ENCODE measurements at regions not wholly inside any gene's neighbourhood (a gene's known extent, or its start where the extent isn't known, plus 50 kb on each side); places are given as distances from the start of the nearest gene placed in this dataset.
A peak's percentile ranks its signal among the peaks of the same experiment; 100 is the strongest.

DNA sequence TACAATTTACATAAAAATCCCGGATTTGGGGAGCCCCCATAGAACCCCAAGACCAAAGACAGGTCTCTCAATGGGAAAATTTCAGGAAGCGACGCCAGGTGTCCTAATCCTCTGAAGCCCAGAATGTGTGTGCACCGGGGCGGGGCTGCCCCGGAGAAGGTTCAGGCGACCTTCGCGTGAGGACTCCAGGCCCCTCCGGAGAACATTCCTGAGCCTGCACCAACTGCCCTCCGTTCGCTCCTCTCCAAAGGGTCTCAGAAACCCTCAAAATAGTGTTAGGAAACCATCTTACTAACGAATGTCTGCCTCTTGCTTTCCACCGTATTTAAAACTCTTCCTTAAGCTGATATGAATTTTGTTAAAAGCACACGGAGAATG, 78.5 kb upstream of the INSIG1 start:
- no peak overlapping the region for H3K4me3 ChIP-seq (ENCODE audit: low read length)
- DNase-seq, result no peak
- no peak overlapping the region for H3K27ac ChIP-seq (ENCODE audit: low read length)
- intact Hi-C loops (cut with DNase I), result no loop called here
- H3K27me3 ChIP-seq (ENCODE audit: control insufficient read depth, insufficient read depth), result no peaks in the 10 kb centered on the region
- no peak for ATAC-seq
- no peaks in the 10 kb centered on the region for H3K9me3 ChIP-seq (ENCODE audit: control insufficient read depth, low read length)
- H3K4me1 ChIP-seq (ENCODE audit: control insufficient read depth, insufficient read depth, low read length), result no peaks in the 10 kb centered on the region
- WGBS, result 86% methylated on average over 15 of the region's 15 CpGs

- H3K4me3 ChIP-seq (ENCODE audit: low read length), result no peak overlapping the region
- no peak for DNase-seq
- no peaks in the 10 kb centered on the region for H3K9me3 ChIP-seq (ENCODE audit: control insufficient read depth, low read length)
- WGBS, result 87% methylated on average over 18 of the region's 18 CpGs
- H3K27ac ChIP-seq (ENCODE audit: low read length), result no peak overlapping the region
- H3K27me3 ChIP-seq (ENCODE audit: control insufficient read depth, insufficient read depth), result no peaks in the 10 kb centered on the region
- H3K4me1 ChIP-seq (ENCODE audit: control insufficient read depth, insufficient read depth, low read length), result no peaks in the 10 kb centered on the region
- intact Hi-C loops (cut with DNase I), result no loop called here
- peak; percentile 21 to 38 for ATAC-seq
These were observed 77.5 kb upstream of the INSIG1 start for GRCh38 chr7:155219947-155220769.

DNA sequence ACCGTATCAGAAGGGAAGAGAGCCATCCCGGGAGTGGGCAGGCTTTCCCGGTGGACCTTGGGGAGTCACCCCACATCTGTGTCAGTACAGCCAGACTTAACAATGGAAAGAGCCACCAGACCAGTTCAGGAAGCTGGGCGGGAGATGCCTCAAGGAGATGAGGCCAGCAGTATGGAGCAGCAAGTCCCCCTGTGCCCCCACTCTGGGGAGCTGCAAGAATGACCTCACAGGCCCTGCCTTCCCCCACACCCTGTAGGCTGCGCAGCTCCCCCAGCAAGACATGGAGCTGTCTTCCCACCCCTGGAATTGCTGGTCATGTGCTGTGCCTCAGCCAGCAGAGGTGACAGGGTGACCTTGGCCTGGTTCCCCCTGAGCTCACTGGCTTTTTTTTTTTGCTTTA, 76.8 kb upstream of the INSIG1 start:
- WGBS, result 67% methylated on average over 5 of the region's 5 CpGs
- Histone ChIP-seq H3K27me3 (ENCODE audit: control insufficient read depth, insufficient read depth) (no peaks in the 10 kb centered on the region), H3K9me3 (ENCODE audit: control insufficient read depth, low read length) (no peaks in the 10 kb centered on the region), H3K4me3 (ENCODE audit: low read length) (no peak overlapping the region), H3K27ac (ENCODE audit: low read length) (no peak overlapping the region), H3K4me1 (ENCODE audit: control insufficient read depth, insufficient read depth, low read length) (no peaks in the 10 kb centered on the region)
- no peak for DNase-seq
- intact Hi-C loops (cut with DNase I), result no loop called here
- ATAC-seq, result no peak

DNA sequence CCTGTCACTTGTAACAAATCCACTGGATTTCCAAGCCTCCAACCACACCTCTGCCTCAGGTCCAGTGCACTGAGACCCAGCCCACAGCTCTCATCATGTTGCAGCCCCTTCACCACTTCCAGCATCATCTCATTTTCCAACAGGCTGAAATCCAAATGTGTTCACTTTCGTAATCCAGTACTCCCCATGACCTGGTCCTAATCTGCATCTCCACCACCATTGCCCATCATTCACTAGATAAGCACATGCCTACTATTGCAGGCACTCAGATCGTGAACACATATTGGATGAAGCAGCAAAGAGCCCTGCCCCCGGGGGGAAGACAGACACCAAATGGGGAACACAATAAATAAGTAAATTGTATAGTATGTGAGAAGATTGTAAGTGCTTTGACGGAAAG, 76.1 kb upstream of the INSIG1 start:
- 77% methylated on average over 4 of the region's 4 CpGs for WGBS
- Histone ChIP-seq H3K27ac (ENCODE audit: low read length) (no peak overlapping the region), H3K4me3 (ENCODE audit: low read length) (no peak overlapping the region), H3K4me1 (ENCODE audit: control insufficient read depth, insufficient read depth, low read length) (no peaks in the 10 kb centered on the region), H3K27me3 (ENCODE audit: control insufficient read depth, insufficient read depth) (no peaks in the 10 kb centered on the region), H3K9me3 (ENCODE audit: control insufficient read depth, low read length) (no peaks in the 10 kb centered on the region)
- intact Hi-C loops (cut with DNase I), result no loop called here
- no peak for DNase-seq
- ATAC-seq, result no peak

DNA sequence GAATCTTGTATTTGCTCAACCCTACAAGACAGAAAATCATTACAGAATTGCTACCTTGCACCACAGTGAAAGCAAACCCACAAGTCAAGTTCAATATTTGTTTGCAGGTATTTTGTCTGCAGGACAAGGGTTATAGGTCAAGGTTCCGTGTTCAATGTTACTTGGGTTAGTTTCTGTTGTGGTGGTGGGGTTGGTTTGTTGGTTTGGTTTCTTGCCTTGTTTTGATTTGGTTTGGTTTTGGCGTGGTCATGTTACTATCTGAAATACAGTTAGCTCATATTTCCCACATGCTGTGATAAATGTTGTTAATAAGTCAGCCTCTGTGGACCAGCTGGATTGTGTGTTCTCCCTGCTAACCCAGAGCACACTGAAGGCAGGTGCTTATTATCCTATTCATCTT, 75.6 kb upstream of the INSIG1 start:
- no peak for DNase-seq
- H3K9me3 ChIP-seq (ENCODE audit: control insufficient read depth, low read length), result no peaks in the 10 kb centered on the region
- no peaks in the 10 kb centered on the region for H3K4me1 ChIP-seq (ENCODE audit: control insufficient read depth, insufficient read depth, low read length)
- WGBS, result 81% methylated on average over 2 of the region's 2 CpGs
- H3K27ac ChIP-seq (ENCODE audit: low read length), result no peak overlapping the region
- H3K4me3 ChIP-seq (ENCODE audit: low read length), result no peak overlapping the region
- intact Hi-C loops (cut with DNase I), result no loop called here
- no peak for ATAC-seq
- no peaks in the 10 kb centered on the region for H3K27me3 ChIP-seq (ENCODE audit: control insufficient read depth, insufficient read depth)

GRCh38 chr7:155222573-155222972, 75.1 kb upstream of the INSIG1 start:
- H3K27ac ChIP-seq (ENCODE audit: low read length), result no peak overlapping the region
- no peaks in the 10 kb centered on the region for H3K4me1 ChIP-seq (ENCODE audit: control insufficient read depth, insufficient read depth, low read length)
- no peak for ATAC-seq
- H3K9me3 ChIP-seq (ENCODE audit: control insufficient read depth, low read length), result no peaks in the 10 kb centered on the region
- no peak for DNase-seq
- H3K27me3 ChIP-seq (ENCODE audit: control insufficient read depth, insufficient read depth), result no peaks in the 10 kb centered on the region
- WGBS, result 86% methylated on average over 5 of the region's 5 CpGs
- intact Hi-C loops (cut with DNase I), result no loop called here
- H3K4me3 ChIP-seq (ENCODE audit: low read length), result no peak overlapping the region

GRCh38 chr7:155223021-155223420, 74.7 kb upstream of the INSIG1 start:
- intact Hi-C loops (cut with DNase I), result no loop called here
- 91% methylated on average over 12 of the region's 12 CpGs for WGBS
- DNase-seq (peak in 1 of 3 donors; percentile 26), ATAC-seq (no peak)
- H3K27me3 ChIP-seq (ENCODE audit: control insufficient read depth, insufficient read depth), result no peaks in the 10 kb centered on the region
- no peak overlapping the region for H3K4me3 ChIP-seq (ENCODE audit: low read length)
- H3K4me1 ChIP-seq (ENCODE audit: control insufficient read depth, insufficient read depth, low read length), result no peaks in the 10 kb centered on the region
- no peaks in the 10 kb centered on the region for H3K9me3 ChIP-seq (ENCODE audit: control insufficient read depth, low read length)
- H3K27ac ChIP-seq (ENCODE audit: low read length), result no peak overlapping the region

GRCh38 chr7:155223503-155223902, 74.2 kb upstream of the INSIG1 start:
- DNase-seq, result no peak
- H3K4me1 ChIP-seq (ENCODE audit: control insufficient read depth, insufficient read depth, low read length), result no peaks in the 10 kb centered on the region
- no peak overlapping the region for H3K27ac ChIP-seq (ENCODE audit: low read length)
- ATAC-seq, result no peak
- intact Hi-C loops (cut with DNase I), result no loop called here
- no peaks in the 10 kb centered on the region for H3K27me3 ChIP-seq (ENCODE audit: control insufficient read depth, insufficient read depth)
- 74% methylated on average over 3 of the region's 3 CpGs for WGBS
- no peaks in the 10 kb centered on the region for H3K9me3 ChIP-seq (ENCODE audit: control insufficient read depth, low read length)
- no peak overlapping the region for H3K4me3 ChIP-seq (ENCODE audit: low read length)

GRCh38 chr7:155224116-155224811, 73.4 kb upstream of the INSIG1 start:
- DNase-seq, result no peak
- intact Hi-C loops (cut with DNase I), result no loop called here

DNA sequence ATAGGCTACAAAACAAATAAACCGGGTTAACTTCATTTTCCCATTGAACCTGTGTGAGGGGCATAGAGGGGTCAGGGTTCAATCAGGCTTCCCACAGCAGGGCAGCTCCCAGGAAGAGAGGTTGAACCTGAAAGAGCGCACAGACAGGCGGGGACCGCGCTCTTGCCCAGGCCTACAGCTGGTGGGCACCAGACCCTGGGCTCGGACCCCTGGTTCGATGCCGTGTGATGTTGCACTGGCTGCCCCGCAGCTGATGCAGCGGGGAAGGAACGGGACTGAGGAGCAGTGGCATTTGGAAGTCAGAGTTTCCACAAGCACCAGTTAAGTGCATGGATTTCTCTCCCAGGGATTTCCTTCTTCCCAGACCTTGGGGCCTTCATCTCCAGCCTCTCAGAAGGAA, 72.6 kb upstream of the INSIG1 start:
- H3K27me3 ChIP-seq (ENCODE audit: control insufficient read depth, insufficient read depth), result no peaks in the 10 kb centered on the region
- ATAC-seq (no peak), DNase-seq (no peak)
- H3K4me1 ChIP-seq (ENCODE audit: control insufficient read depth, insufficient read depth, low read length), result no peaks in the 10 kb centered on the region
- H3K27ac ChIP-seq (ENCODE audit: low read length), result no peak overlapping the region
- intact Hi-C loops (cut with DNase I), result no loop called here
- 82% methylated on average over 11 of the region's 11 CpGs for WGBS
- H3K9me3 ChIP-seq (ENCODE audit: control insufficient read depth, low read length), result no peaks in the 10 kb centered on the region
- H3K4me3 ChIP-seq (ENCODE audit: low read length), result no peak overlapping the region

More at GRCh38 chr7:155224116-155224811, 73.4 kb upstream of the INSIG1 start:
- Histone ChIP-seq H3K27ac (ENCODE audit: low read length) (no peak overlapping the region), H3K4me1 (ENCODE audit: control insufficient read depth, insufficient read depth, low read length) (no peaks in the 10 kb centered on the region), H3K27me3 (ENCODE audit: control insufficient read depth, insufficient read depth) (no peaks in the 10 kb centered on the region), H3K9me3 (ENCODE audit: control insufficient read depth, low read length) (no peaks in the 10 kb centered on the region), H3K4me3 (ENCODE audit: low read length) (no peak overlapping the region)
- no peak for ATAC-seq
- 65% methylated on average over 12 of the region's 12 CpGs for WGBS

GRCh38 chr7:155225516-155225915, 72.2 kb upstream of the INSIG1 start:
- intact Hi-C loops (cut with DNase I), result no loop called here
- DNase-seq, result peak in 1 of 3 donors; percentile 16

More at GRCh38 chr7:155225516-155225915, 72.2 kb upstream of the INSIG1 start:
- H3K27me3 ChIP-seq (ENCODE audit: control insufficient read depth, insufficient read depth), result no peaks in the 10 kb centered on the region
- H3K9me3 ChIP-seq (ENCODE audit: control insufficient read depth, low read length), result no peaks in the 10 kb centered on the region
- no peak overlapping the region for H3K27ac ChIP-seq (ENCODE audit: low read length)
- H3K4me1 ChIP-seq (ENCODE audit: control insufficient read depth, insufficient read depth, low read length), result no peaks in the 10 kb centered on the region
- no peak overlapping the region for H3K4me3 ChIP-seq (ENCODE audit: low read length)
- ATAC-seq, result no peak
- 89% methylated on average over 14 of the region's 14 CpGs for WGBS
